ENCODE measurements at regions not wholly inside any gene's neighbourhood (a gene's known extent, or its start where the extent isn't known, plus 50 kb on each side); places are given as distances from the start of the nearest gene placed in this dataset.

DNA sequence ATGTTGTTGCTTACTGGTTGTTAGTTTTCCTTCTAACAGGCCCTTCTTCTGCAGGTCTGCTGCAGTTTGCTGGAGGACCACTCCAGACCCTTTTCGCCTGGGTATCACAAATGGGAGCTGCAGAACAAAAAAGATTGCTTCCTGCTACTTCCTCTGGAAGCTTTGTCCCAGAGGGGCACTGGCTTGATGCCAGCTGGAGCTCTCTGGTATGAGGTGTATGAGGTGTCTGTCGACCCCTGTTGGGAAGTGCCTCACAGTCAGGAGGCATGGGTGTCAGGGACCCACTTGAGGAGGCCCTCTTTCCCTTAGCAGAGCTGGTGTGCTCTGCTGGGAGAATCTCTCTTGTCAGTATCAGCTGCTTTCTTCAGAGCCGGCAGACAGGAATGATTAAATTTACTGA, 127.4 kb upstream of the EDA2R start:
- TF ChIP-seq, protein P1, sequence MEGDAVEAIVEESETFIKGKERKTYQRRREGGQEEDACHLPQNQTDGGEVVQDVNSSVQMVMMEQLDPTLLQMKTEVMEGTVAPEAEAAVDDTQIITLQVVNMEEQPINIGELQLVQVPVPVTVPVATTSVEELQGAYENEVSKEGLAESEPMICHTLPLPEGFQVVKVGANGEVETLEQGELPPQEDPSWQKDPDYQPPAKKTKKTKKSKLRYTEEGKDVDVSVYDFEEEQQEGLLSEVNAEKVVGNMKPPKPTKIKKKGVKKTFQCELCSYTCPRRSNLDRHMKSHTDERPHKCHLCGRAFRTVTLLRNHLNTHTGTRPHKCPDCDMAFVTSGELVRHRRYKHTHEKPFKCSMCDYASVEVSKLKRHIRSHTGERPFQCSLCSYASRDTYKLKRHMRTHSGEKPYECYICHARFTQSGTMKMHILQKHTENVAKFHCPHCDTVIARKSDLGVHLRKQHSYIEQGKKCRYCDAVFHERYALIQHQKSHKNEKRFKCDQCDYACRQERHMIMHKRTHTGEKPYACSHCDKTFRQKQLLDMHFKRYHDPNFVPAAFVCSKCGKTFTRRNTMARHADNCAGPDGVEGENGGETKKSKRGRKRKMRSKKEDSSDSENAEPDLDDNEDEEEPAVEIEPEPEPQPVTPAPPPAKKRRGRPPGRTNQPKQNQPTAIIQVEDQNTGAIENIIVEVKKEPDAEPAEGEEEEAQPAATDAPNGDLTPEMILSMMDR (IDR thresholded peaks at IDR 0.05): no peak
- TF ChIP-seq POLR2AphosphoS5 (IDR thresholded peaks at IDR 0.05): no peak
